ENCODE measurements at regions not wholly inside any gene's neighbourhood (a gene's known extent, or its start where the extent isn't known, plus 50 kb on each side); places are given as distances from the start of the nearest gene placed in this dataset.

- CTCF ChIA-PET: no interaction called here
- TF ChIP-seq SUZ12 (IDR thresholded peaks at IDR 0.05) (no peak), SP1 (IDR thresholded peaks at IDR 0.05) (no peak), BHLHE40 (IDR thresholded peaks at IDR 0.05; ENCODE audit: borderline replicate concordance) (no peak), ELF4 (IDR thresholded peaks at IDR 0.05) (no peak)
- POLR2A ChIA-PET: no interaction called here
- no peak for DNase-seq (ENCODE audit: extremely low spot score)
Measured at GRCh38 chr2:139380051-139380450, 599.9 kb upstream of the NXPH2 start.

- TF ChIP-seq PKNOX1 (IDR thresholded peaks at IDR 0.05) (no peak), ELF4 (IDR thresholded peaks at IDR 0.05) (no peak), SP1 (IDR thresholded peaks at IDR 0.05) (no peak), ARNT (IDR thresholded peaks at IDR 0.05) (no peak), LEF1 (IDR thresholded peaks at IDR 0.05; ENCODE audit: borderline replicate concordance) (no peak), L3MBTL2 (conservative IDR thresholded peaks at IDR 0.05) (no peak), ZNF384 (IDR thresholded peaks at IDR 0.05) (no peak), NFRKB (IDR thresholded peaks at IDR 0.05) (no peak), SUZ12 (IDR thresholded peaks at IDR 0.05) (no peak), TARDBP (IDR thresholded peaks at IDR 0.05) (no peak)
- CTCF ChIA-PET: no interaction called here
- no peak for DNase-seq (ENCODE audit: extremely low spot score)
- POLR2A ChIA-PET: no interaction called here
Measured at GRCh38 chr2:139378373-139378772, 598.2 kb upstream of the NXPH2 start.

- no peak for DNase-seq (ENCODE audit: extremely low spot score)
- ChIA-PET POLR2A (no interaction called here), CTCF (no interaction called here)
- no peak for TF ChIP-seq FOXM1 (IDR thresholded peaks at IDR 0.05; ENCODE audit: borderline replicate concordance)
- no peak for TF ChIP-seq FOXK2 (IDR thresholded peaks at IDR 0.05)
- TF ChIP-seq SUZ12 (IDR thresholded peaks at IDR 0.05): no peak
- peak; percentile 60 for TF ChIP-seq PKNOX1 (IDR thresholded peaks at IDR 0.05)
Measured at GRCh38 chr2:139374296-139374850, 594.2 kb upstream of the NXPH2 start.

GRCh38 chr2:139369423-139370409, 589.5 kb upstream of the NXPH2 start:
- DNase-seq (ENCODE audit: extremely low spot score): peak; percentile 18
- POLR2A ChIA-PET: no interaction called here
- TF ChIP-seq ZNF384 (IDR thresholded peaks at IDR 0.05) (peak; percentile 59; the same call in 1 of the 2 replicates), LEF1 (IDR thresholded peaks at IDR 0.05; ENCODE audit: borderline replicate concordance) (no peak)
- CTCF ChIA-PET: no interaction called here

GRCh38 chr2:139367416-139367815, 587.2 kb upstream of the NXPH2 start:
- no peak for DNase-seq (ENCODE audit: extremely low spot score)
- TF ChIP-seq SUZ12 (IDR thresholded peaks at IDR 0.05): no peak
- no peak for TF ChIP-seq ELF4 (IDR thresholded peaks at IDR 0.05)
- no peak for TF ChIP-seq HDGF (IDR thresholded peaks at IDR 0.05; ENCODE audit: borderline replicate concordance)
- no peak for TF ChIP-seq LEF1 (IDR thresholded peaks at IDR 0.05; ENCODE audit: borderline replicate concordance)
- TF ChIP-seq FOXA1 (IDR thresholded peaks at IDR 0.05): no peak
- no peak for TF ChIP-seq ARNT (IDR thresholded peaks at IDR 0.05)
- TF ChIP-seq ZNF384 (IDR thresholded peaks at IDR 0.05): no peak
- TF ChIP-seq NFRKB (IDR thresholded peaks at IDR 0.05): no peak
- TF ChIP-seq L3MBTL2 (conservative IDR thresholded peaks at IDR 0.05): no peak
- no peak for TF ChIP-seq PKNOX1 (IDR thresholded peaks at IDR 0.05)
- no peak for TF ChIP-seq CTBP1 (IDR thresholded peaks at IDR 0.05; ENCODE audit: borderline replicate concordance)
- TF ChIP-seq FOXK2 (IDR thresholded peaks at IDR 0.05): no peak
- no peak for TF ChIP-seq FOXM1 (IDR thresholded peaks at IDR 0.05; ENCODE audit: borderline replicate concordance)
- CTCF ChIA-PET: no interaction called here
- POLR2A ChIA-PET: no interaction called here

GRCh38 chr2:139366681-139367080, 586.5 kb upstream of the NXPH2 start:
- ChIA-PET CTCF (no interaction called here), POLR2A (no interaction called here)
- no peak for DNase-seq (ENCODE audit: extremely low spot score)
- no peak for TF ChIP-seq FOXM1 (IDR thresholded peaks at IDR 0.05; ENCODE audit: borderline replicate concordance)
- no peak for TF ChIP-seq HDGF (IDR thresholded peaks at IDR 0.05; ENCODE audit: borderline replicate concordance)
- TF ChIP-seq CTBP1 (IDR thresholded peaks at IDR 0.05; ENCODE audit: borderline replicate concordance): no peak
- no peak for TF ChIP-seq SP1 (IDR thresholded peaks at IDR 0.05)
- no peak for TF ChIP-seq SUZ12 (IDR thresholded peaks at IDR 0.05)
- no peak for TF ChIP-seq FOXA1 (IDR thresholded peaks at IDR 0.05)
- TF ChIP-seq FOXK2 (IDR thresholded peaks at IDR 0.05): no peak
- no peak for TF ChIP-seq LEF1 (IDR thresholded peaks at IDR 0.05; ENCODE audit: borderline replicate concordance)

- CTCF ChIA-PET: no interaction called here
- TF ChIP-seq BHLHE40 (IDR thresholded peaks at IDR 0.05; ENCODE audit: borderline replicate concordance): no peak
- no peak for TF ChIP-seq SUZ12 (IDR thresholded peaks at IDR 0.05)
- no peak for TF ChIP-seq FOXK2 (IDR thresholded peaks at IDR 0.05)
- no peak for TF ChIP-seq TARDBP (IDR thresholded peaks at IDR 0.05)
- no peak for TF ChIP-seq HDGF (IDR thresholded peaks at IDR 0.05; ENCODE audit: borderline replicate concordance)
- TF ChIP-seq SP1 (IDR thresholded peaks at IDR 0.05): no peak
- no peak for TF ChIP-seq PKNOX1 (IDR thresholded peaks at IDR 0.05)
- no peak for TF ChIP-seq LEF1 (IDR thresholded peaks at IDR 0.05; ENCODE audit: borderline replicate concordance)
- no peak for TF ChIP-seq L3MBTL2 (conservative IDR thresholded peaks at IDR 0.05)
- no peak for TF ChIP-seq ZNF384 (IDR thresholded peaks at IDR 0.05)
- TF ChIP-seq ELF4 (IDR thresholded peaks at IDR 0.05): no peak
- TF ChIP-seq NFRKB (IDR thresholded peaks at IDR 0.05): no peak
- TF ChIP-seq ARNT (IDR thresholded peaks at IDR 0.05): no peak
- TF ChIP-seq FOXA1 (IDR thresholded peaks at IDR 0.05): no peak
- no peak for DNase-seq (ENCODE audit: extremely low spot score)
- POLR2A ChIA-PET: no interaction called here
Measured at GRCh38 chr2:139365189-139365588, 585.0 kb upstream of the NXPH2 start.
